Neural progenitor cell (in vitro differentiated cells): ENCODE measurements at regions not wholly inside any gene's neighbourhood (a gene's known extent, or its start where the extent isn't known, plus 50 kb on each side); places are given as distances from the start of the nearest gene placed in this dataset.

ENCODE experiments used
- EZH2 ChIP-seq: fragments of 200-600 bp; sonication (generic); IDR thresholded peaks from 2 replicates; pipeline ENCODE4 v1.6.1; 2017; ENCODE audit warnings: antibody characterized with exemption, mild to moderate bottlenecking, moderate library complexity
- TF ChIP-seq, protein P1 (sequence below): fragments of 200-600 bp; sonication (generic); IDR thresholded peaks from 2 replicates; pipeline ENCODE4 v1.5.1; 2017; ENCODE audit warnings: antibody characterized with exemption, mild to moderate bottlenecking

DNA sequence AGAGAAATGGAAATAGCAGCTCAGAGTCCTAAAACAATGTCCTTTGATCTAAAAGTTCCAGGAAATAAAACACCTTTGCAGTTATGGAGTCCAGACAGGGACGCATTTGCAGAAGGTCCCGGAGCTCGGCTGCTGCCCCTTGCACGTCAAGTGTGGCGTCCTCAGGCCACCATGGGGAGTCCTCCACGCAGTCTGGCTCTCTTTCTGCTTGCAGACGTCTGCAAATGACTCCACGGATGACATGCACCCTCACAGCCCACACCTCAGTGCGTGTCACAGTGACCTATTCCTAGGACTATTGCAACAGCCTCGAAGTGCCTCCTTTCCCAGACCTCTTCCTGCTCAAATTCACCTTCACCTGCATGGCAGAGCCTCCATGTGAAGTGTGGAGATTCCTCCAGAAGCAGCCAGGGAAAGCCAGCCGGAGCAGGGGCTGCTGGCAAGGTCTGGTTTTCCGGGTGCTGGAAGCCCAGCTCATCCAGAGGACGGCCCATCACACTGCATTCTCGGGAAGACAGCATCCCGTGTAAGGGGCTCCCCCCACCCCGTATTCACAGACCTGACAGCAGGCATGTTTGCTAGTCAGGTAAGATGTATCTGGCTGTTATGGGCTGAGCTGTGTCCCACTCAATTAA, 137.7 kb downstream of the ASB1 start:
- TF ChIP-seq, protein P1, sequence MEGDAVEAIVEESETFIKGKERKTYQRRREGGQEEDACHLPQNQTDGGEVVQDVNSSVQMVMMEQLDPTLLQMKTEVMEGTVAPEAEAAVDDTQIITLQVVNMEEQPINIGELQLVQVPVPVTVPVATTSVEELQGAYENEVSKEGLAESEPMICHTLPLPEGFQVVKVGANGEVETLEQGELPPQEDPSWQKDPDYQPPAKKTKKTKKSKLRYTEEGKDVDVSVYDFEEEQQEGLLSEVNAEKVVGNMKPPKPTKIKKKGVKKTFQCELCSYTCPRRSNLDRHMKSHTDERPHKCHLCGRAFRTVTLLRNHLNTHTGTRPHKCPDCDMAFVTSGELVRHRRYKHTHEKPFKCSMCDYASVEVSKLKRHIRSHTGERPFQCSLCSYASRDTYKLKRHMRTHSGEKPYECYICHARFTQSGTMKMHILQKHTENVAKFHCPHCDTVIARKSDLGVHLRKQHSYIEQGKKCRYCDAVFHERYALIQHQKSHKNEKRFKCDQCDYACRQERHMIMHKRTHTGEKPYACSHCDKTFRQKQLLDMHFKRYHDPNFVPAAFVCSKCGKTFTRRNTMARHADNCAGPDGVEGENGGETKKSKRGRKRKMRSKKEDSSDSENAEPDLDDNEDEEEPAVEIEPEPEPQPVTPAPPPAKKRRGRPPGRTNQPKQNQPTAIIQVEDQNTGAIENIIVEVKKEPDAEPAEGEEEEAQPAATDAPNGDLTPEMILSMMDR = no peak
- TF ChIP-seq EZH2 = no peak
